Calu3 (cell line): ENCODE measurements at regions not wholly inside any gene's neighbourhood (a gene's known extent, or its start where the extent isn't known, plus 50 kb on each side); places are given as distances from the start of the nearest gene placed in this dataset.

ENCODE experiments used
- BruUV-seq: library from RNA; stranded (reverse); fragments of 400-500 nt; replicated peaks from 2 replicates; lab custom pipeline; 2021; lab: Mats Ljungman, UMichigan
- CTCF ChIA-PET: fragments of 300-600 bp; sonication (Branson Sonifier 250); formaldehyde crosslinking; loops from one replicate; lab custom pipeline; 2022; ENCODE audit warnings: antibody characterized with exemption; lab: Charles Lee
- DNase-seq: peaks from one replicate; pipeline ENCODE4 v3.0.0; 2022
- H3K27ac Mint-ChIP-seq: one replicate; pipeline ENCODE4 v1.8.0; 2022; ENCODE audit warnings: mixed read lengths; ENCODE audit not compliant: unreplicated experiment
- H3K27me3 Mint-ChIP-seq: one replicate; pipeline ENCODE4 v1.8.0; 2022; ENCODE audit warnings: mixed read lengths; ENCODE audit not compliant: unreplicated experiment
- H3K36me3 Mint-ChIP-seq: one replicate; pipeline ENCODE4 v1.8.0; 2022; ENCODE audit warnings: mild to moderate bottlenecking, moderate library complexity, mixed read lengths; ENCODE audit not compliant: insufficient read depth, unreplicated experiment
- H3K4me1 Mint-ChIP-seq: one replicate; pipeline ENCODE4 v1.8.0; 2022; ENCODE audit warnings: mild to moderate bottlenecking, low read depth, mixed read lengths; ENCODE audit not compliant: unreplicated experiment
- H3K4me3 Mint-ChIP-seq: one replicate; pipeline ENCODE4 v1.8.0; 2022; ENCODE audit warnings: mild to moderate bottlenecking, low read depth, moderate library complexity, mixed read lengths; ENCODE audit not compliant: unreplicated experiment
- H3K9me3 Mint-ChIP-seq: one replicate; pipeline ENCODE4 v1.8.0; 2022; ENCODE audit warnings: low read depth, mixed read lengths; ENCODE audit not compliant: unreplicated experiment
- CTCF ChIP-seq: fragments of 200-600 bp; IDR thresholded peaks from one replicate; pipeline ENCODE4 v1.8.0; 2022; ENCODE audit warnings: antibody characterized with exemption; ENCODE audit not compliant: unreplicated experiment
- intact Hi-C: fragments of 100-400 bp; cut with micrococcal nuclease; formaldehyde crosslinking; loops from one replicate; pipeline ENCODE4 v1.10.0; 2022; ENCODE audit not compliant: unreplicated experiment

- no peak for DNase-seq
- CTCF ChIA-PET: no interaction called here
- intact Hi-C loops: no loop called here
- Mint-ChIP-seq H3K27me3 (peaks cover 24% of the 10 kb centered on the region), H3K36me3 (no peaks in the 10 kb centered on the region), H3K4me1 (no peaks in the 10 kb centered on the region), H3K9me3 (no peaks in the 10 kb centered on the region), H3K27ac (no peak overlapping the region), H3K4me3 (no peak overlapping the region)
- no TSS peak for BruUV-seq
- TF ChIP-seq CTCF: no peak
These were observed 83.2 kb upstream of the RUNX3 start for GRCh38 chr1:25012966-25013962.

- no peak overlapping the region for H3K27ac Mint-ChIP-seq
- peaks cover 36% of the 10 kb centered on the region for H3K27me3 Mint-ChIP-seq
- DNase-seq: no peak
- peaks cover 4% of the 10 kb centered on the region for H3K36me3 Mint-ChIP-seq
- no peaks in the 10 kb centered on the region for H3K9me3 Mint-ChIP-seq
- TF ChIP-seq CTCF: no peak
- peaks cover 3% of the 10 kb centered on the region for H3K4me1 Mint-ChIP-seq
- CTCF ChIA-PET: no interaction called here
- intact Hi-C loops: no loop called here
- no peak overlapping the region for H3K4me3 Mint-ChIP-seq
- BruUV-seq: no TSS peak
These were observed 82.0 kb upstream of the RUNX3 start for GRCh38 chr1:25011943-25012638.

GRCh38 chr1:25011275-25011674 lies 81.2 kb upstream of the RUNX3 start:
- H3K27me3 Mint-ChIP-seq: peaks cover 44% of the 10 kb centered on the region
- intact Hi-C loops: no loop called here
- H3K4me1 Mint-ChIP-seq: peaks cover 11% of the 10 kb centered on the region
- no peak for DNase-seq
- peaks cover 10% of the 10 kb centered on the region for H3K36me3 Mint-ChIP-seq
- H3K4me3 Mint-ChIP-seq: no peak overlapping the region
- no peak for TF ChIP-seq CTCF
- no peaks in the 10 kb centered on the region for H3K9me3 Mint-ChIP-seq
- CTCF ChIA-PET: interaction anchor here (0.6 to 0.7 kb wide), 2 partner anchors 22 to 916 kb away, joined by 3 read pairs; no protein-coding TSS in a partner anchor
- H3K27ac Mint-ChIP-seq: no peak overlapping the region
- BruUV-seq: no TSS peak

GRCh38 chr1:25009671-25010262 lies 79.7 kb upstream of the RUNX3 start:
- intact Hi-C loops: no loop called here
- no peak for TF ChIP-seq CTCF
- peaks cover 58% of the 10 kb centered on the region for H3K27me3 Mint-ChIP-seq
- no peak overlapping the region for H3K27ac Mint-ChIP-seq
- CTCF ChIA-PET: no interaction called here
- no TSS peak for BruUV-seq
- H3K9me3 Mint-ChIP-seq: no peaks in the 10 kb centered on the region
- H3K36me3 Mint-ChIP-seq: peaks cover 10% of the 10 kb centered on the region
- peaks cover 13% of the 10 kb centered on the region for H3K4me1 Mint-ChIP-seq
- no peak for DNase-seq
- no peak overlapping the region for H3K4me3 Mint-ChIP-seq
